ENCODE measurements at regions not wholly inside any gene's neighbourhood (a gene's known extent, or its start where the extent isn't known, plus 50 kb on each side); places are given as distances from the start of the nearest gene placed in this dataset.

DNA sequence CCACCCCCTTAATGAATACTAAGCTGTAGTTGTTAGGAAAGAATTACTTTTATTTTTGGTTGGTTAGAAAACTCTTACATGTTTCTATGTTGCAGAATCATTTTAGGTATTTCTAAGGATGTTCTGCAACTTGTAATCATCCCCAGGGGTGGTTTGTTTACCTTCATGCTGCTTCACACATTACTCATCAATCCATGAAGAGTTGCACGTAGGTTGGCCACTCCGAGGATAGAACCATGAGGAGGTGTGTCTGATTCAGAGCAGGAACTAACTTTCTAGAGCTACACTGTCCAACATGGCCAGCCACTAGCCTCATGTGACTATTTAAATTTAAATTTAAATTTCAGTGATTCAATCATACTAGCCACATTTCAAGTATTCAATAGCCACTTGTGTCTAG, 127.2 kb upstream of the FRMPD4 start:
- Histone ChIP-seq H3K9ac (ENCODE audit: low read length in 3 of 3) (no peak overlapping the region), H3K4me1 (ENCODE audit: control insufficient read depth in 2 of 3, insufficient read depth in 2 of 3, low read depth in 1 of 3, low read length in 3 of 3) (no peaks in the 10 kb centered on the region), H3K27me3 (ENCODE audit: control insufficient read depth, insufficient read depth, low read length) (no peaks in the 10 kb centered on the region), H3K36me3 (ENCODE audit: control insufficient read depth in 2 of 3, insufficient read depth in 3 of 3, low read length in 3 of 3) (no peaks in the 10 kb centered on the region), H3K9me3 (ENCODE audit: control insufficient read depth in 2 of 3, insufficient read depth in 1 of 3, low read length in 3 of 3) (no peaks in the 10 kb centered on the region), H3K27ac (ENCODE audit: low read depth in 2 of 2, low read length in 2 of 2) (no peak overlapping the region), H3K4me3 (ENCODE audit: low read length in 3 of 3) (no peak overlapping the region)
- FAIRE-seq: no peak
- TF ChIP-seq, protein P1, sequence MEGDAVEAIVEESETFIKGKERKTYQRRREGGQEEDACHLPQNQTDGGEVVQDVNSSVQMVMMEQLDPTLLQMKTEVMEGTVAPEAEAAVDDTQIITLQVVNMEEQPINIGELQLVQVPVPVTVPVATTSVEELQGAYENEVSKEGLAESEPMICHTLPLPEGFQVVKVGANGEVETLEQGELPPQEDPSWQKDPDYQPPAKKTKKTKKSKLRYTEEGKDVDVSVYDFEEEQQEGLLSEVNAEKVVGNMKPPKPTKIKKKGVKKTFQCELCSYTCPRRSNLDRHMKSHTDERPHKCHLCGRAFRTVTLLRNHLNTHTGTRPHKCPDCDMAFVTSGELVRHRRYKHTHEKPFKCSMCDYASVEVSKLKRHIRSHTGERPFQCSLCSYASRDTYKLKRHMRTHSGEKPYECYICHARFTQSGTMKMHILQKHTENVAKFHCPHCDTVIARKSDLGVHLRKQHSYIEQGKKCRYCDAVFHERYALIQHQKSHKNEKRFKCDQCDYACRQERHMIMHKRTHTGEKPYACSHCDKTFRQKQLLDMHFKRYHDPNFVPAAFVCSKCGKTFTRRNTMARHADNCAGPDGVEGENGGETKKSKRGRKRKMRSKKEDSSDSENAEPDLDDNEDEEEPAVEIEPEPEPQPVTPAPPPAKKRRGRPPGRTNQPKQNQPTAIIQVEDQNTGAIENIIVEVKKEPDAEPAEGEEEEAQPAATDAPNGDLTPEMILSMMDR (IDR thresholded peaks at IDR 0.05; ENCODE audit: borderline replicate concordance, extremely low read depth, insufficient read depth): no peak
- DNase-seq: no peak
- intact Hi-C loops (cut with DNase I): no loop called here

GRCh38 chrX:12013211-12013618, 125.1 kb upstream of the FRMPD4 start:
- intact Hi-C loops (cut with DNase I): no loop called here
- Histone ChIP-seq H3K4me3 (ENCODE audit: low read length in 3 of 3) (no peak overlapping the region), H3K9ac (ENCODE audit: low read length in 3 of 3) (no peak overlapping the region), H3K9me3 (ENCODE audit: control insufficient read depth in 2 of 3, insufficient read depth in 1 of 3, low read length in 3 of 3) (no peaks in the 10 kb centered on the region), H3K27ac (ENCODE audit: low read depth in 2 of 2, low read length in 2 of 2) (no peak overlapping the region), H3K4me1 (ENCODE audit: control insufficient read depth in 2 of 3, insufficient read depth in 2 of 3, low read depth in 1 of 3, low read length in 3 of 3) (no peaks in the 10 kb centered on the region), H3K27me3 (ENCODE audit: control insufficient read depth, insufficient read depth, low read length) (no peaks in the 10 kb centered on the region), H3K36me3 (ENCODE audit: control insufficient read depth in 2 of 3, insufficient read depth in 3 of 3, low read length in 3 of 3) (no peaks in the 10 kb centered on the region)
- DNase-seq (no peak), FAIRE-seq (no peak)
- TF ChIP-seq, protein P1 (IDR thresholded peaks at IDR 0.05; ENCODE audit: borderline replicate concordance, extremely low read depth, insufficient read depth): no peak

DNA sequence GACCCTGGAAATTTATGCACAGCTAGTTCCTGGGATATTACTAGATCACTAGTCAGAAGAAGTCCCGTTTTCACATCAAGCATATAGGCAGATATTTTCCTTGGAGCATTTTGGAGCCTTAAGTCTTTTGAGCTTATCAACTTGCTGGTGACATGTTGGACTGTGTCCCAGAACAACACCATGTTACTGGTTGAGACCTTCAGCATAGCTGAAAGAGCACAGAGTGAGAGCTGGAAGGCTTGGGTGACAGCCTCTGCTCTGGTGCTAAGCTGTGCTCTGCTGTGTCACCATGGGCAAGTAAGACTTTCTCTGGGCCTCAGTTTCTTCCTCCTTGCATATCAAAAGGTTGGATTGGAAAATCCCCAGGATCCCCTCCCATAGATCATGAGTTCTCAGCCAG, 116.6 kb upstream of the FRMPD4 start:
- Histone ChIP-seq H3K4me1 (ENCODE audit: control insufficient read depth in 2 of 3, insufficient read depth in 2 of 3, low read depth in 1 of 3, low read length in 3 of 3) (no peaks in the 10 kb centered on the region), H3K9me3 (ENCODE audit: control insufficient read depth in 2 of 3, insufficient read depth in 1 of 3, low read length in 3 of 3) (no peaks in the 10 kb centered on the region), H3K27me3 (ENCODE audit: control insufficient read depth, insufficient read depth, low read length) (no peaks in the 10 kb centered on the region), H3K9ac (ENCODE audit: low read length in 3 of 3) (no peak overlapping the region), H3K27ac (ENCODE audit: low read depth in 2 of 2, low read length in 2 of 2) (no peak overlapping the region), H3K4me3 (ENCODE audit: low read length in 3 of 3) (no peak overlapping the region), H3K36me3 (ENCODE audit: control insufficient read depth in 2 of 3, insufficient read depth in 3 of 3, low read length in 3 of 3) (no peaks in the 10 kb centered on the region)
- intact Hi-C loops (cut with DNase I): no loop called here
- TF ChIP-seq, protein P1 (IDR thresholded peaks at IDR 0.05; ENCODE audit: borderline replicate concordance, extremely low read depth, insufficient read depth): no peak
- DNase-seq: peak in 2 of 5 donors; percentile 2 to 47
- no peak for FAIRE-seq

GRCh38 chrX:12026481-12026880, 111.8 kb upstream of the FRMPD4 start:
- Histone ChIP-seq H3K9ac (ENCODE audit: low read length in 3 of 3) (no peak overlapping the region), H3K27me3 (ENCODE audit: control insufficient read depth, insufficient read depth, low read length) (no peaks in the 10 kb centered on the region), H3K4me3 (ENCODE audit: low read length in 3 of 3) (no peak overlapping the region), H3K9me3 (ENCODE audit: control insufficient read depth in 2 of 3, insufficient read depth in 1 of 3, low read length in 3 of 3) (no peaks in the 10 kb centered on the region), H3K4me1 (ENCODE audit: control insufficient read depth in 2 of 3, insufficient read depth in 2 of 3, low read depth in 1 of 3, low read length in 3 of 3) (no peaks in the 10 kb centered on the region), H3K27ac (ENCODE audit: low read depth in 2 of 2, low read length in 2 of 2) (no peak overlapping the region), H3K36me3 (ENCODE audit: control insufficient read depth in 2 of 3, insufficient read depth in 3 of 3, low read length in 3 of 3) (no peaks in the 10 kb centered on the region)
- intact Hi-C loops (cut with DNase I): no loop called here
- FAIRE-seq (no peak), DNase-seq (no peak)
- TF ChIP-seq, protein P1 (IDR thresholded peaks at IDR 0.05; ENCODE audit: borderline replicate concordance, extremely low read depth, insufficient read depth): no peak
